ENCODE measurements at regions not wholly inside any gene's neighbourhood (a gene's known extent, or its start where the extent isn't known, plus 50 kb on each side); places are given as distances from the start of the nearest gene placed in this dataset.

DNA sequence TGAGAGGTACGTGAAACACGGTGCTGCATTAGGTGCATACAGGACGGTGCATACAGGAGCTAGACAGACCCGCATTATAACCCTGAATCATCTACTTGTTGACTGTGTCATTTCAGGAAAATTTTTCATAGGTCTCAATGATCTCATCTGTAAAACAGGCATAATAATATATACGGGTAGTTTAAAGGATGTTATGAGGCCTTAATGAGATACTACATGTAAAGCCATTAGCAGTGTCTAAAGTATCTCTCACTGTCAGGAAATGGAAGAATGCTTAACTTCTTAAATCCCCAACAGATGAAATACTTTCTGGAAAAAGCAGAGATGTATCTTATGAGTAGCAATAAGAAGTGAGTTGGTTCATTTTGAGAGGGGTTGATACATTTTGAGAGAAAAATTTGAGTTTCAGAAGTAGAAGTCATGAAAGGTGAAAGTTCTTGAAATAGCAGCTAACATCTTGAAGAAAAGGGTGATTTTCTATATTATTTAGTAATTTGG lies 669.6 kb downstream of the PTPRC start:
- no peak for DNase-seq (ENCODE audit: low read depth in 1 of 2, low spot score in 1 of 2)

DNA sequence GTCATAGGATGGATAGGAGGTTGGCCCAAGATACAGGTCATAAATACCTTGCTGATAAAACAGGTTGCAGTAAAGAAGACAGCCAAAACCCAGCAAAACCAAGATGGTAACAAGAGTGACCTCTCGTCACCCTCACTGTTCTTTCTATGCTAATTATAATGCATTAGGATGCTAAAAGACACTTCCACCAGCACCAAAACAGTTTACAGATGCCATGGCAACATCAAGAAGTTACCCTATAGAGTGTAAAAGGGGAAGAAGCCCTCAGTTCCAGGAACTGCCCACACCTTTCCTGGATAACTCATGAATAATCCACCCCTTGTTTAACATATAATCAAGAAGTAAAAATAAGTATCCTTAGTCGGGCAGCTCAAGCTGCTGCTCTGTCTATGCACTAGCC lies 671.9 kb downstream of the PTPRC start:
- no peak for DNase-seq (ENCODE audit: low read depth in 1 of 2, low spot score in 1 of 2)

DNA sequence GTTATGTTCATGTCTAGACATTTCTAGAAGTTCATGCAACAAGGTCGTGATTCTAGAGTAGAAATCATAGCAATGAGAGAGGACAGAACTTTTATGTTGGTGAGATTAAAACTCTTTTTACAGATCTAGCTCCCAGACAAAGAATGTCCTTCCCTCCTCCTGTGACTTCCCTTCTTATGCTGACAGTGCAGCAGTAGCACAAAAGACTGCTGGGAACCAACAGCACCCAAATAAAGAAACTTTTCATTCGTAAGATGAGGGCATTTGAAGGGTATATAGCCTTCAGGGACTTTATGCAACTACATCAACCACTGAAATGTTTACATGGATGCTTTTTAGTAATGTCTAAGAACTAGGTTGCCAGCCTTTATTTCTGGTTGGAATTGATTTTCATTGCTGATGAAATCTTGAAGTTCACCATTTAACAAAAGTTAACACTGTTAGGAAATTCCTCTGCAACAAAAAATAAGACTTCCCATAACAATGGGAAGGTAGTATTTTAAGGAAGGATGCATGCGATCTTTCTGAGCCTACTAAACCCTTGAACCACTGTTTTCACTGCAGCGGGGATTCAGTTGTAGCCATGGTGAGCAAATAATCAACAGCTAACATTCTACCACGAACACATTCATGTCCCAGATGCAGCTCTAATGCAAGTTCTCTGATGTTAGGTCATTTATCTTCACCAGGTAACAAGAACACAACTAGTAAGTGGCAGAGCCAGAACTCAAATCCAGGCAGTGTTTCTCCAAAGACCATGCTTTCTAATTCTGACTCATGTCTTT lies 672.8 kb downstream of the PTPRC start:
- DNase-seq (ENCODE audit: low read depth in 1 of 2, low spot score in 1 of 2) = no peak

DNA sequence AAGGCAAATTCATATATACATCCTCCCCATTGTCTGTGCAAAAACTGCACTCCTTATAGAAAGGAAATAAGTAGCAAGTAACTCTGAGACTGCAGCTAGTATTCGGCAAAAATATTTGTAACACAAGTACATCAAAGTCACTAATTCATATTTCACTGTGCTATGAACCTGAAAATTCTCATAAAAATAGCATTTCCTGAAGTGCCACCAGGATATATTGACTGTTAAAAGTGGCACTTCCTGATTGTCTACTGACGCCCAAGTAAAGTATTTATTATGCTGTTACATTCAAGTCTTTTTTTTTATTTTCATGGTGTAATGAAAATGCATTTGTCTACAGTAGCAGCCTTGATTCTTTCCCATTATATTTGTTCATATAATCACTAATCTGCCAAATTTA lies 673.8 kb downstream of the PTPRC start:
- no peak for DNase-seq (ENCODE audit: low read depth in 1 of 2, low spot score in 1 of 2)

DNA sequence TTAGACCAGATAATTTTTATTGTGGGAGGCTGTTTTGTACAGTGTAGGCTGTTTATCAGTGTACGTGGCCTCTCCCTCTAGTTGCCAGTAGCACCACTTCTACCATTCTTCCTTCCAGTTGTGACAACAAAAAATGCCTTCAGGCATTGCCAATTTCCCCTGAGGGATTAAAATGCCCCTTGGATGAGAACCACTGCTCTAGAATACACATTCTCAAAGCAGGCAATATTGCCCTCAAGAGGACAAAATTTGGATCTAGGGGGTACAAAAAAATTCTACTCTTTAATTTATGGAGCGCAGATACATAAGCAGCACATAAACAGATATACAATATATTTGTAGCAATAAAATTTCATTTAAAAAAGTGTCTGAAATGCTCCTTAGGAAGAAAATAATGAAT lies 674.6 kb downstream of the PTPRC start:
- no peak for DNase-seq (ENCODE audit: low read depth in 1 of 2, low spot score in 1 of 2)

DNA sequence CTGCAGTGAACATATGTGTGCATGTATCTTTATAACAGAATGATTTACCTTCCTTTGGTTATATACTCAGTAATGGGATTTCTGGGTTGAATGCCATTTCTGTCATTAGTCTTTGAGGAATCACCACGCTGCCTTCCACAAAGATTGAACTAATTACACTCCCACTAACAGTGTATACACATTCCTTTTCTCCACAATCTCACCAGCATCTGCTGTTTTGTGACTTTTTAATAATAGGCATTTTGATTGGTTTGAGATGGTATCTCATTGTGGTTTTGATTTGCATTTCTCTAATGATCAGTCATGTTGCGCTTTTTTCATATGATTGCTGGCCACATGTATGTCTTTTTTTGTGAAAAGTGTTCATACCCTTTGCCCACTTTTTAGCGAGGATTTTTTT lies 680.5 kb downstream of the PTPRC start:
- no peak for DNase-seq (ENCODE audit: low read depth in 1 of 2, low spot score in 1 of 2)

DNA sequence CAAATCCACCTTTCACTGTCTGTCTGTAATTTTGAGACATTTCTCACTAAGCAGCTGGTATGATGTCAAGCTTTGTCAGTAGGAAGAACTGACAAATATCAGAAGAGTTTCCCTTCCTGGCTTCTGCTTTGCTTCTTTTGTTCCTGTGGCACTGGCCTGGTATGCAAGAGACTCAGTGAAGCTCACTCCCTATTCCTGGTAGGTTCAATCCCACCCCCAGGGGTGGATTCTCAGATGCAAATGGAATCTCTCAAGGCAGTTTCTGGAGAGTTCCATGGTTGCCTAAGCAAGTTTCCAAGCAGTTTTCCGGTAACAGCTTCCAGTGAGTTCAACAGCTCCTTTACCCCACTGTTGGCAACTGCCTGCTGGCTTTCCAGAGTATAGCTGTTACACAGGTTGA lies 683.4 kb downstream of the PTPRC start:
- no peak for DNase-seq (ENCODE audit: low read depth in 1 of 2, low spot score in 1 of 2)

DNA sequence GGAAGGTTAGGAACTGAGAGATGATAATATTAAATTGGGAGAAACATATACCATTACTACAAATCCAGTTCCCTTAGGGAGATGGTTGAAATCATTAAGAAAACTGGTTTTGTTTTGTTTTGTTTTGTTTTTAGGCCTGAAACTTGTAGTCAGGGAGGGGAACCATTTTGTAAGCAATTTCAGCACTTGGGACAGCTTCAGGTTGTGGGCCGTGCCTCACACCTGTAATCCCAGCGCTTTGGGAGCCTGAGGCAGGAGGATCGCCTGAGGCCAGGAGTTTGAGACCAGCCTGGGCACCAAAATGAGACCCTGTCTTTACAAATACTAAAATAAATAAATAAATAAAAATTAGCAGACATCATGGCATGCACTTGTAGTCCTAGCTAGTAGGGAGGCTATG lies 694.3 kb upstream of the NR5A2 start:
- DNase-seq (ENCODE audit: low read depth in 1 of 2, low spot score in 1 of 2) = no peak

DNA sequence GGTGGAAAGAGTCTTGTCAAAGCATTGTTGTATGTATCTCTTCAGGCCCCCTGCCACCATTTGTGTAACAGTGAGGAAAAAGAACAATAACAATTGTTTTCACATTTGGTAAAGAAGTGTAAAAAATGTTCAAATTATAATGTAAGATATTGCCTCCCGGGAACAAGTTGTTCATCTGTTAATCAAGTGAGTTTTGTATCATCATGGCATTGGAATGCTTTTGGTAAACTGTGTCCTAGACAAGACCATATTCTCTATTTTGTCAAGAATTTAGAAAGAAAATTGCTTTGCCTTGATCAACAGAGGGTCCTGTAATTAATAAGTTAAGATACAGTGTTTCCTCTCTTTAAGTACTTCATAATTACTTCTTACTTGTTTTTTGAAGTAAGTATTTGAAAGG lies 692.0 kb upstream of the NR5A2 start:
- DNase-seq (ENCODE audit: low read depth in 1 of 2, low spot score in 1 of 2) = no peak

DNA sequence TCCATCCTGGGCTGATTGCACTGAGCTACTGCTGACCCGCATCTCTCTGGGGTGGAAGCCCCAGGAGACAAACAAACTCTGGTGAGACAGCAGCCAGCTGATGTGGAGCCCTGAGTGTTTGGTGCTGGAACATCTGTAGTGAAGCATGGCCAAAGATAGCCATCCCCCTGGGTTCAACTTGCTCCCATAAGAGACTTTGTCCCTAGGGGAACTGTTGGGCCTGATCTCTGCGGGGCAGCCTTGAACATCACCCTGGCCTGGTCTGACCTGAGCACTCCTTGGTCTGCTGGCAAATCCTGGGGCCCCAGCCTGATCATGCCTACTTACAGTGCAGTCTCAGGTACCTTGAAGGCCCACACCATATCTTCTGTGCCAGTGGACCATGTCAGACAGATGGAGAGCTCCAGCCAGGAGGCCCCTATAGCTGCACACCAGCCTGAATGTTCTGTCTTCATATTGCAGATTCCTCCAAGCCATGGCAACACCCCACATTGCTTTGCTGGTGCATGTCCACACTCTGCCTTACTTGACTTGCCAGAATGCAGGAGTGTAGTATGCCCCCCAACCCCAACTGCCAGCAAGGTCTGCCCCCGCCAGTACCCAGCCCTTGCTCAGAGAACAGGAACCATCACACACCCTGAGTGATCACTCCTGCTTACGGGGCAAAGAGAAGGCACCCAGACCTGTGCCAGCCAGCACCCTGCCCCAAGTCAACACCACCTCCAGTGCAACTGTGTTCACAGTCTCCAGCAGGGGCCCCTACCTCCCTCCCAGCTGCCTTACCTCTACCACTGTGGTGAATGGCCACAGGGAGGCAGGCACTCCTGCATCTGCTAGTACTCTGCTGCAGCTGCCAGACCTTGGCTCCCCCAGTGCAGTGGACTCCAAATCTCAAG lies 690.5 kb upstream of the NR5A2 start:
- DNase-seq (ENCODE audit: low read depth in 1 of 2, low spot score in 1 of 2) = no peak

DNA sequence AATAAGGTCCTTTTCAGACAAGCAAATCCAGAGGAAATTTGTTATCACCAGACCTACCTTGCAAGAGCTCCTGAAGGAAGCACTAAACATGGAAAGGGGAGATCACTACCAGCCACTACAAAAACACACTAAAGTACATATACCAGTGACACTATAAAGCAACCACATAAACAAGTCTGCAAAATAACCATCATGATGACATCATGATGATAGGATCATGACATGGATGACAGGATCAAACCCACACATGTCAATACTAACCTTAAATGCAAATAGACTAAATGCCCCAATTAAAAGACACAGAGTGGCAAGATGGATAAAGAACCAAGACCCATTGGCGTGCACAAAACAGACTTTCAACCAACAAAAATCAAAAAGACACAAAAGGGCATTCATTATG lies 688.8 kb upstream of the NR5A2 start:
- DNase-seq (ENCODE audit: low read depth in 1 of 2, low spot score in 1 of 2) = no peak

DNA sequence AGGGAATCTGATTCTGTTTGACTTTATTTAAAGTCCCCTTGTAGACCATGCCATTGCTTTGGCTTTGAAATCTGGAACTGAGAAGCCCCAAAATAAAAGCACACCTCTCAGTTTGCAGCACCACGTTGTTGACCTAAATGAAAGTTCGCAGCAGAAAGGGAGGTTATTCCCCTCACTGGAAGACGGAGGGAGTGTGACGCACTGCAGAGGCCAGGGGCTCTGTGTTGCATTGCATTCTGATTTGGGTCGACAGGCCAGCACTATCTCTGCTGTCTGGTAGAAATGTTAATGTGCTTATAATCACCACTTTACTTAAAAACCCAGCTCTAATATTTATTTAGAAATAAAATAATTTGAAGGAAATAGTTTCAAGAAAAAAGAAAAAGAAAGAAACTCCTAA lies 675.2 kb upstream of the NR5A2 start:
- no peak for DNase-seq (ENCODE audit: low read depth in 1 of 2, low spot score in 1 of 2)

DNA sequence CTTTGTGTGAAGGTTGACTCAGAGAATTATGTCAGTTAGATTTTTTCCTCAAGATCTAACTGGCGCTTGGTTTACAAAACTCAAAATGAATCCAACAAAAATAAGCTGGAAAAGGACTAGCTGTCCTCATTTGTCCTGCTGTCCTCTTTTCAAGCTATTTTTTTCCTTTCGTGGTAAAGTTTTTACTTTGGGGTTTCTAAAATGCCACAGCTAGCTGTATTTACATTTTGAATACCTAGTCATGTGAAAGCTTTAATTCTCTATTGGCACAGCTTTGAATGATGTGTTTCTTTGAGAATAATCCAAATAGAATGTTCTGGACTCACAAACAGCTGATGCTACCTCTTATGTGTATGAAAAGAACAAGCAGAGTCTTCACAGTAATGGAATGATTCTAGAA lies 673.6 kb upstream of the NR5A2 start:
- DNase-seq (ENCODE audit: low read depth in 1 of 2, low spot score in 1 of 2) = no peak

DNA sequence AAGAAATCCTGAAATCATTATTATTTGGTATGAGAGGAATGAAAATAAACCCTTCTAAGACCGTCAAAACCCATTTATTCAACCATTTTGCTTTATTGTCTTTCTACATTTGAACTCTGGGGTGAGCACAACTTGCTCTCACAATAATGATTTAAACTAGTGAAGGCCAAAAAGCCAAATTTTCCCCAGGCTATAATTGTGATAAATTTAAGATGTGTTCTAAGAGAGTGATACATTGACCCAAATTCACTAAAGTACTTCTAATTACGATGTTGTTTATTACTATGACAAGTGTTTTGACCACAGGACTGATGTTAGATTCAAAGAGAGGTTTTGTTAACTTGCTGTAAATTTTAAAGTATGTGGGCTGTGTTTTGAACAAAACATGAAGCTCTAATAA lies 670.9 kb upstream of the NR5A2 start:
- no peak for DNase-seq (ENCODE audit: low read depth in 1 of 2, low spot score in 1 of 2)

DNA sequence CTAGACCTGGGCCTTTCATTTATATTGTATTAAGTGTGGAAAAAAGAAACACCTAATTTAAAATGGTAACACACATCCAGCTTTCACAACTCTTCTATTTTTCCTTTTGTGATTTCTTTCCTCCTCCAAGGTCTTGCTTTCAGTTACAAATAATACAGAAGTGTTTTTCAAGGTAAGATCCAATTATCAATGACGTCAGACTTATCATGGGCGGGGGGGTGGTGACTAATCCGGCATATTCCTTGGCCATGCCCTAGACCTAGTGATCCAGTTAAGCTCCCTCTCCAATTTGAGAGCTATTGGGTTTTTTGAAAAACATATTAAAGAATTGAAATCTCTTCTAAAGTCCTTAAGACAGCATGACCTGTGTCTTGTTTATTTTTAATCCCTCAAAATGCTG lies 669.9 kb upstream of the NR5A2 start:
- no peak for DNase-seq (ENCODE audit: low read depth in 1 of 2, low spot score in 1 of 2)

DNA sequence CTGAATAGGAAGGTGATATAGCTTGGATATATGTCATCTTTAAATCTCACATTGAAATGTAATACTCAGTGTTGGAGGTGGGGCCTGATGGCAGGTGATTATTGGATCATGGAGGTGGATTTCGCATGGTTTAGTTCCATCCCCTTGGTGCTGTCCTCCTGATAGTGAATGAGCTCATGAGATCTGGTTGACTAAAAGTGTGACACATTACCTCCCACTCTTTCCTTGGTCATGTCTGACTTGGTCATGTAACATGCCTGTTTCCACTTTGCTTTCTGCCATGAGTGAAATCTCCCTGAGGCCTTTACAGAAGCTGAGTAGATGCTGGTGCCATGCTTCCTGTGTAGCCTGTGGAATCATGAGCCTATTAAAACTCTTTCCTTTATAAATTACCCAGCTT lies 664.5 kb upstream of the NR5A2 start:
- no peak for DNase-seq (ENCODE audit: low read depth in 1 of 2, low spot score in 1 of 2)

DNA sequence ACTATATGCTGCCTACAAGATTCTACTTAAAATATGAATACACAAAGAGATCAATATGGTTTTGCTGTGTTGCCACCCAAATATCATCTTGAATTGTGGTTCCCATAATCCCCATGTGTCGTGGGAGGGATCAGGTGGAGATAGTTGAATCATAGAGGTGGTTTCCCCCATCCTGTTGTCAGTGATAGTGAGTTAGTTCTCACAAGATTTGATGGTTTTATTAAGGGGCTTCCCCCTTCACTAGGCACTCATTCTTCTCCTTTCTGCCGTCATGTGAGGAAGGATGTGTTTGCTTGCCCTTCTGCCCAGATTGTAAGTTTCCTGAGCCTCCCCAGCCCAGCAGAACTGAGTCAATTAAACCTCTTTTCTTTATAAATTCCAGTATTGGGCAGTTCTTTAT lies 654.4 kb upstream of the NR5A2 start:
- DNase-seq (ENCODE audit: low read depth in 1 of 2, low spot score in 1 of 2) = no peak

DNA sequence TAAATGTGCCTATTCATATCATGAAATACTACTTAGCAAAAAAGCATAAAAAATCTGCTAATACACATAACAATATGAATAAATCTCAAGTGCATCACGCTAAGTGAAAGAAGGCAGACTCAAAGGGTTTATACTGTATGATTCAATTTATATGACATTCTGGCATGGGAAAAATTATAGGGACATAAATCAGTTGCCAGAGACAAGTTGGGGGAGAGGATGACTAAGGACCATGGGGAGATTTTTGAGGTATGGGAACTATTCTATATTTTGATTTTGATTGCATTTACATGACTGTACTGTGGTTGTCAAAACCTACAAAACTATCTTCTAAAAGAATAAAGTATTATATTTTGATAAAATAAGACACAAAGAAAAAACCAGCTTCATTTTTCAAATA lies 650.3 kb upstream of the NR5A2 start:
- no peak for DNase-seq (ENCODE audit: low read depth in 1 of 2, low spot score in 1 of 2)

DNA sequence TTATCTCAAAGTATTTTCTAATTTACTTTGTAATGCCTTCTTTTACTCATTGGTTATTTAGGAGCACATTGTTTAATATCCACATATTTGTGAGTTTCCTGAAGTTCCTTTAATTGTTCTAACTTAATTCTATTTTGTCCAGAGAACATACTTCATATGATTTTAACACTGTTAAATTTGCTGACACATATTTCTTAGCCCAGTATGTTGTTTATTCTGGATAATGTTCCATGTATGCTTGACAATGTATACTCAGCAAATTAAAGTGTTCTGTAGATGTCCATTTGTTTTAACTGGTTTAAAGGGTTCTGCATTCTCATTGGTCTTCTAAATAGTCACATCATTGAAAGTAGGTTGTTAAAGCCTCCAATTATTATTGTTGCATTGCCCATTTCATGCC lies 643.7 kb upstream of the NR5A2 start:
- no peak for DNase-seq (ENCODE audit: low read depth in 1 of 2, low spot score in 1 of 2)

DNA sequence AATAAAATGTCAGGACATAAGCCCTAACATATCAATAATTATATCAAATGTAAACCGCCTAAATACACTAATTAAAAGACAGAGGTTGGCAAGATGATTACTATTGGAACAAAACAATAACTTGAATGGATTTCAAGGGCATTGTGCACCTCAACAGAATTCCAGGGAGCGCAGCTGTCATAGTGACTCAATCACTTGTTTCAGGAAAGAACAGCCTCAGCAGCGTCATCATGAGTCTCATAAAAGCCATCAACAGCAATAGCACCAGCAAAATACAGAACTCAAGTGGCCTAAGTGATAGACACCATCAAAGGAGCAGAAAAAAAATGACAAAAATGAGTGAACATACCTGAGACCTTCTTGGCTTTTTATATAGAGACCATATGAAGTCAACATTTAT lies 632.7 kb upstream of the NR5A2 start:
- no peak for DNase-seq (ENCODE audit: low read depth in 1 of 2, low spot score in 1 of 2)

DNA sequence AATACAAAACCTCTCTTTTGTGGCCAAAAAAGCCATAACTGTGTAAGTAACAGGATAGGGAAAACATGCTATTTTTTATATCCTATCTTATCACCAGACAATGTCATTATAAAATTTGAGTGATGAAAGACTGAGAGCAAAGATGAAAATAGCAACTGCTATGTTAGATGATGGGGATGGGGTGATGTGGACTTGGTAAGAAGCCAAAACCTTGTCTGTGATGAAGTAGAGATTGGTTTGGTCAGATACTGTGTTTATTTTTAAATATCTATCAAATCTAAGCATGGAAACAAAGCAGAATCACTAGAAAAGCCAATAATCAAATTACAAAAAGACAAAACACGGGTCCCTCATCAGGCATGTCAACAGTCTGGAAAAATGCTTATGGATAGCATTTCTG lies 631.1 kb upstream of the NR5A2 start:
- no peak for DNase-seq (ENCODE audit: low read depth in 1 of 2, low spot score in 1 of 2)

DNA sequence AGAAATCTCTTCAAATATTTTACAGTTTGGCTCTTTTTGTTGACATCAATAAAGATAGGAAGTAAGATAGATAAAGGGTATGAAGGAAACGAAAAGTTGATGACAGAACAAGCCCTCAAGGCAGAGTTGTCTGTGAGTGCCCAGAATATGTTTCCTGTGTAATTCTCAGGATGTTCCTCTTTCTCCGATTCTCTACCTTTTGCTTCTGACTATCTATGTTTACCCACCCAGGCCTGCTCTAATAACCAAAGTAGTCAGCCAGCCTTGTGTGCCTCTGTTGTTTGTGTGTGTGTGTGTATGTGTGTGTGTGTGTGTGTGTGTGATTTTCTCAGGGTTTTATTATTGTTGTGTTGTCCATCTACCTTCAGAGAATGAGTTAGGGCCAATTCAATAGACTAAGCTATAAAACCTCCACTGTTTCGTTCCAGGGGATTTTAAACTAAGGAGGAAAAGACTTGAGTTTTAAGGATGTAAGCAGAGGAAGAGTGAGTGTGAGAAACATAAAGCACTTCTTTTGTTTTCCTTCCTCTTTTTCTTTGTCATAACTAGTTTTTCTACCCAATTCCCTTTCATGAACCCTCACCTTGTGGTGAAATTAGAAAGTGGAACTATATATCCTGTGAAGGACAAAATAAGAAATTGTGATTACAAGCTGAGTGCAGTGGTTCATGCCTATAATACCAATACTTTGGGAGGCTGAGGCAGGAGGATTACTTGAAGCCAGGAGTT lies 627.4 kb upstream of the NR5A2 start:
- no peak for DNase-seq (ENCODE audit: low read depth in 1 of 2, low spot score in 1 of 2)
